ENCODE measurements at regions not wholly inside any gene's neighbourhood (a gene's known extent, or its start where the extent isn't known, plus 50 kb on each side); places are given as distances from the start of the nearest gene placed in this dataset.
A peak's percentile ranks its signal among the peaks of the same experiment; 100 is the strongest.

DNA sequence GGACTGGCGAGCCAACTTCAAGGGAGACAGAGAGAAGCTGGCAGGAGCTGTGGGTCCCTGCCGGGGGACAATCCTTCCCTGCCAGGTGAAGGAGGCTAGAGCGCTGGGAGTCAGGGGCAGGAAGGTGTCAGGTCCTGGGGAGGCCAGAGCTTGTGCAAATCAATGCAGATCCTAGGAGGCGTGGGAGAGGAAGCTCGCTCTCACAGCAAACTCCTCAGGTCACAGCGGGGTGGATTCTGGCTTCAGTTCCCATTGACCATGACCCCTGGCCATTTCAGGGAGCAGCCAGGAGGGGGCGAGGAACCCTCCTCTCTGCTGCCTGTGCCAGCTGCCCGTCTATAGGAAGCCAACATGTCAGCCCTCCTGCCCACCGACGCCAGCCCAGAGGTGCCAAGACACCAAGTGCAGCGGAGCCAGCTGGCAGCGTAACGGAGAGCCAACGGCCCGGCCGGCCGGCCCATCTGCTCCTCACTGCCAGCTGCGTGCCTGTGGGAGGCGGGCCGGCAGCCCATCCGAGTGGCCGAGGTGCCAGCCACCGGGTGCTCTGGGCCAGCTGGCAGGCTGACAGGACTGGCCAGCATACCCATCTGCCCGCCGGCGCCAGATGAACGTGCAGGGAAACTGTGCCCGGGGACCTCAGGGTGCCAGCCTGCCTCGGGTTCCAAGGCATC lies 374.8 kb downstream of the MIAT start:
- H2AFZ ChIP-seq (ENCODE audit: low read length): no peak overlapping the region
- ChIA-PET CTCF (ENCODE audit: partially characterized antibody) (interaction anchor here (0.6 to 2.6 kb wide), 28 partner anchors 9 to 654 kb away, joined by 3 to 10 read pairs (median 4); no protein-coding TSS in a partner anchor), POLR2A (ENCODE audit: partially characterized antibody) (no interaction called here)
- TF ChIP-seq SP2 (IDR thresholded peaks at IDR 0.05; ENCODE audit: low read length) (no peak), CEBPB (IDR thresholded peaks at IDR 0.05; ENCODE audit: low read depth, low read length) (no peak), KDM5A (IDR thresholded peaks at IDR 0.05; ENCODE audit: low read length) (no peak), MAFK (IDR thresholded peaks at IDR 0.05; ENCODE audit: low read depth, low read length) (no peak), POLR2A (IDR thresholded peaks at IDR 0.05; ENCODE audit: control extremely low read depth in 1 of 2, low read depth in 2 of 2, low read length in 2 of 2) (no peak), RAD21 (IDR thresholded peaks at IDR 0.05 in 1 of 2, conservative IDR thresholded peaks at IDR 0.05 in 1 of 2; ENCODE audit: low read depth in 2 of 2, low read length in 2 of 2) (peak; percentile 66 to 74), CBX5 (IDR thresholded peaks at IDR 0.05; ENCODE audit: low read depth, low read length) (no peak), YY1 (IDR thresholded peaks at IDR 0.05; ENCODE audit: low read depth, low read length) (peak; percentile 64)
- TF ChIP-seq, protein P1, sequence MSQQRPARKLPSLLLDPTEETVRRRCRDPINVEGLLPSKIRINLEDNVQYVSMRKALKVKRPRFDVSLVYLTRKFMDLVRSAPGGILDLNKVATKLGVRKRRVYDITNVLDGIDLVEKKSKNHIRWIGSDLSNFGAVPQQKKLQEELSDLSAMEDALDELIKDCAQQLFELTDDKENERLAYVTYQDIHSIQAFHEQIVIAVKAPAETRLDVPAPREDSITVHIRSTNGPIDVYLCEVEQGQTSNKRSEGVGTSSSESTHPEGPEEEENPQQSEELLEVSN (IDR thresholded peaks at IDR 0.05): no peak
- TF ChIP-seq, protein P2, sequence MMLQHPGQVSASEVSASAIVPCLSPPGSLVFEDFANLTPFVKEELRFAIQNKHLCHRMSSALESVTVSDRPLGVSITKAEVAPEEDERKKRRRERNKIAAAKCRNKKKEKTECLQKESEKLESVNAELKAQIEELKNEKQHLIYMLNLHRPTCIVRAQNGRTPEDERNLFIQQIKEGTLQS (IDR thresholded peaks at IDR 0.05; ENCODE audit: insufficient read depth, low read depth, low read length): no peak
- TF ChIP-seq, protein P3, sequence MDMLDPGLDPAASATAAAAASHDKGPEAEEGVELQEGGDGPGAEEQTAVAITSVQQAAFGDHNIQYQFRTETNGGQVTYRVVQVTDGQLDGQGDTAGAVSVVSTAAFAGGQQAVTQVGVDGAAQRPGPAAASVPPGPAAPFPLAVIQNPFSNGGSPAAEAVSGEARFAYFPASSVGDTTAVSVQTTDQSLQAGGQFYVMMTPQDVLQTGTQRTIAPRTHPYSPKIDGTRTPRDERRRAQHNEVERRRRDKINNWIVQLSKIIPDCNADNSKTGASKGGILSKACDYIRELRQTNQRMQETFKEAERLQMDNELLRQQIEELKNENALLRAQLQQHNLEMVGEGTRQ (IDR thresholded peaks at IDR 0.05; ENCODE audit: low read length): no peak

More for the DNA sequence above, 374.8 kb downstream of the MIAT start:
- Histone ChIP-seq H2BK12ac (ENCODE audit: low read depth, low read length) (0 out of 2 replicates have a peak overlapping the region, but pooled peaks have one; percentile 1), H3K79me2 (ENCODE audit: control insufficient read depth in 1 of 2, insufficient read depth in 2 of 2, low read length in 2 of 2) (no peaks in the 10 kb centered on the region), H4K8ac (ENCODE audit: extremely low read depth, insufficient read depth, low read length) (no peak overlapping the region), H3K4me2 (ENCODE audit: insufficient read depth in 1 of 2, low read depth in 2 of 2, low read length in 2 of 2) (peak overlapping the region in 1 of 2 experiments; percentile 34; a peak in 1 of 4 replicates), H4K5ac (ENCODE audit: insufficient read length, low read depth, low read length) (no peak overlapping the region), H3K56ac (replicated peaks; ENCODE audit: insufficient read length, low read depth, low read length) (no peak overlapping the region), H3K4me1 (replicated peaks in 1 of 4; ENCODE audit: control insufficient read depth in 3 of 4, insufficient read depth in 4 of 4, low read length in 3 of 4) (peaks cover 0 to 5% (median 4%) of the 10 kb centered on the region in 4 experiments; a peak in 6 of 7 replicates), H3K14ac (ENCODE audit: insufficient read length) (no peak overlapping the region), H3K36me3 (ENCODE audit: control insufficient read depth in 2 of 4, insufficient read depth in 4 of 4, low read length in 3 of 4) (no peaks in the 10 kb centered on the region), H2BK20ac (ENCODE audit: low read length) (no peak overlapping the region), H3K4me3 (ENCODE audit: extremely low read depth in 1 of 4, insufficient read depth in 2 of 4, low read depth in 3 of 4, low read length in 4 of 4) (no peak overlapping the region), H2BK15ac (ENCODE audit: low read length) (peak overlapping the region; percentile 73; the same call in 1 of the 2 replicates), H3K23me2 (ENCODE audit: low read depth, low read length) (no peaks in the 10 kb centered on the region), H3K4ac (replicated peaks; ENCODE audit: insufficient read length, low read depth, low read length) (no peak overlapping the region), H3K79me1 (ENCODE audit: low read depth, low read length) (no peaks in the 10 kb centered on the region), H3K27ac (ENCODE audit: low read depth, low read length) (no peak overlapping the region), H2AK5ac (ENCODE audit: low read depth, low read length) (no peak overlapping the region), H2BK5ac (ENCODE audit: low read depth, low read length) (no peak overlapping the region), H3K9me3 (ENCODE audit: insufficient read depth in 2 of 2, low read depth in 1 of 2, low read length in 1 of 2) (no peaks in the 10 kb centered on the region), H2BK120ac (replicated peaks; ENCODE audit: low read depth, low read length) (no peak overlapping the region), H3K18ac (ENCODE audit: extremely low read depth, low read length) (no peak overlapping the region), H3K9ac (replicated peaks in 1 of 4; ENCODE audit: extremely low read depth in 1 of 4, low read depth in 3 of 4, low read length in 3 of 4) (no peak overlapping the region), H3K27me3 (replicated peaks in 1 of 4; ENCODE audit: control insufficient read depth in 3 of 4, extremely low read depth in 1 of 4, insufficient read depth in 3 of 4, low read length in 3 of 4) (no peaks in the 10 kb centered on the region; a peak in 1 of 7 replicates), H4K91ac (replicated peaks; ENCODE audit: insufficient read length, low read length) (no peak overlapping the region), H4K20me1 (replicated peaks in 1 of 2; ENCODE audit: control insufficient read depth in 1 of 2, insufficient read depth in 2 of 2, low read length in 2 of 2) (no peaks in the 10 kb centered on the region), H3K23ac (ENCODE audit: insufficient read length) (no peak overlapping the region)
- WGBS, 2 experiments (ENCODE audit: extremely low coverage in 1 of 2, insufficient coverage in 1 of 2, insufficient read length in 1 of 2, insufficient replicate concordance in 2 of 2, low coverage in 1 of 2, low lambda C conversion rate in 2 of 2, missing lambda C conversion rate in 1 of 2): 78% methylated on average over 28 of the region's 29 CpGs; no CpG with 5 or more reads in 1 of the 2 experiments
- DNase-seq (ENCODE audit: low read depth in 1 of 2, low spot score in 2 of 2) (peak; percentile 33 to 81), FAIRE-seq (no peak)

Measured in H1 (cell line).